RWPE1 (cell line): ENCODE measurements at regions not wholly inside any gene's neighbourhood (a gene's known extent, or its start where the extent isn't known, plus 50 kb on each side); places are given as distances from the start of the nearest gene placed in this dataset.

Experiments
- CTCF ChIA-PET: fragments of 350-600 bp; sonication (Branson Sonifier 250); formaldehyde crosslinking; extraction: SDS; loops from one replicate; lab custom pipeline; 2021; lab: Yijun Ruan, JAX
- POLR2A ChIA-PET: fragments of 400-600 bp; formaldehyde crosslinking; extraction: SDS; loops from one replicate; lab custom pipeline; 2020; ENCODE audit warnings: antibody characterized with exemption; ENCODE audit not compliant: low non-redundant PET; lab: Yijun Ruan, JAX
- DNase-seq: peaks from one replicate; pipeline ENCODE4 v3.0.0; 2012; ENCODE audit warnings: low spot score
- H3K27ac ChIP-seq: fragments of 450-650 bp; 2 replicates; pipeline ENCODE4 v1.5.1; 2017
- CTCF ChIP-seq: fragments of 450-650 bp; conservative IDR thresholded peaks from 2 replicates; pipeline ENCODE4 v1.5.1; 2017; ENCODE audit warnings: low read depth, mild to moderate bottlenecking

- POLR2A ChIA-PET = no interaction called here
- no peak overlapping the region for H3K27ac ChIP-seq
- no peak for DNase-seq
- CTCF ChIA-PET = no interaction called here
- no peak for TF ChIP-seq CTCF
Observed at GRCh38 chr21:16311229-16311628, 581.4 kb downstream of the USP25 start.

DNA sequence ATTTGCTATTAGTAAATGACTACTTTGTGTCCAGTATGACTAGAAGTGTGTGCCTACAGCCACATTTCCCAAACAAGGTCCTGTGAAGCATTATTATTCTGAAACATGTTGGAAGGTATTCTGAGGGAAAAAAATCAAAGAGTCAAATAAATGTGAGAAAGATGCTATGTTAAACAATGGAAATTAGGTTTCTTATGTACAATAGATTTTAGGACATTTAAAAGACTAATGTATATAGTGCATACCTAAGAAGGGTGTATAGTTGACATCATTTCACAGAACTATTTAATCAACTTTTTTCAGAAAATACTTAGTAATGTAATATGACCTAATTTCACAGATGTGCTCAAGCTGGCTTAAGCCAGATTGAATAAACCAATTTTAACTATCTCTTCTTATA lies 582.5 kb downstream of the USP25 start:
- POLR2A ChIA-PET = no interaction called here
- H3K27ac ChIP-seq = no peak overlapping the region
- no peak for DNase-seq
- no peak for TF ChIP-seq CTCF
- CTCF ChIA-PET = no interaction called here

GRCh38 chr21:16315223-16315622 lies 585.4 kb downstream of the USP25 start:
- no peak for TF ChIP-seq CTCF
- ChIA-PET POLR2A (no interaction called here), CTCF (no interaction called here)
- DNase-seq = no peak
- no peak overlapping the region for H3K27ac ChIP-seq

DNA sequence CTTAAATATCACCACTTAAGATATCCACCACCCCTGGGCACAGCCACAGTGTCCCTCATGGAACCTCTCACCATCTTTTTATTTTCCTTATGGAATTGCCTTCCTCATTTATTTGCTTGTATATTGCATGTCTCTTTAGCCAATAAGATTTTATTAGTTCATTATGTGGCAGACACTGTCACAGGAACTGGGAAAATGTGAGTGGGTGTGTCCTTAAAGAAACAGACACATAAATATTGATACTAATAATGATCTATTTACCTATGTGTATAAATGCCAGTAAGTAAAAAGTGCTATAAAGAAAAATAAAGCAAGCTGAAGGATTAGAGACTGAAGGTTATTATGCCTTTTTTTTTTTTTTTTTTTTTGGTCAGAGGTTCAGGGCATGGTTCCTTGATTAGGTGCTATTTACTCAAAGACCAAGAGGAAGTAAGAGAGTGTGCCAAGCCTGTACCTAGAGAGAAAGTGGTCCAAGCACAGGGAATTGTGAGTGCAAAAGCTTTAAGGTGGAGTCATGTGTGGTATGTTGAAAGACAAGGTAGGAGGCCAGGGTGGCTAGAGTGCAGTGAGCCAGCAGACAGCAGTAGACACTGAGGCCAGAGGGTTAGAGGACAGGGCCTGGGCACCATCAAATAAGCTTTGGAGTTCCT lies 589.0 kb downstream of the USP25 start:
- TF ChIP-seq CTCF = no peak
- DNase-seq = no peak
- POLR2A ChIA-PET = no interaction called here
- CTCF ChIA-PET = no interaction called here
- no peak overlapping the region for H3K27ac ChIP-seq

GRCh38 chr21:16320110-16320509 lies 590.3 kb downstream of the USP25 start:
- ChIA-PET CTCF (interaction anchor here (0.6 kb wide), 1 partner anchor 22 kb away, joined by 8 read pairs; no protein-coding TSS in a partner anchor), POLR2A (no interaction called here)
- H3K27ac ChIP-seq = no peak overlapping the region
- TF ChIP-seq CTCF = no peak
- DNase-seq = no peak

DNA sequence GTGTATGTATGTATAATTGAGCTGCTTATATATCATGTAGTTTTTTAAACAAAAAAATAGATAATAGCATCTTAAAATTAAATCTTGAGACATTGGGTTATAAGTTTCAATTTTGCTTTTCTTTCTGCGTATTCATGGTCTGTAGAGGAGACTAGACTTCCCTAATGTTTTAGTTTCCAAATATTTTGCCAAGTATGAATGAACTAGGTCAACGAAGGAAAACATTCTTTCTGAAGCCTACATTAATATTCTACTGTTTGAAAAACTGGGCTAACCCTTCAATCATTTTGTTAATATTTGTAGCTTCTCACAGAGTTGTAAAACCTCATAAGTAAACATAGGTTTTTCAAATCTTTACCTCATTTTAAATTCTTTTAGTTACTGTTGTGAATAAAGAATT lies 592.7 kb downstream of the USP25 start:
- ChIA-PET POLR2A (no interaction called here), CTCF (interaction anchor here (0.6 to 0.7 kb wide), 3 partner anchors 9 to 662 kb away, joined by 3 read pairs; no protein-coding TSS in a partner anchor)
- H3K27ac ChIP-seq = no peak overlapping the region
- TF ChIP-seq CTCF = no peak
- DNase-seq = no peak

DNA sequence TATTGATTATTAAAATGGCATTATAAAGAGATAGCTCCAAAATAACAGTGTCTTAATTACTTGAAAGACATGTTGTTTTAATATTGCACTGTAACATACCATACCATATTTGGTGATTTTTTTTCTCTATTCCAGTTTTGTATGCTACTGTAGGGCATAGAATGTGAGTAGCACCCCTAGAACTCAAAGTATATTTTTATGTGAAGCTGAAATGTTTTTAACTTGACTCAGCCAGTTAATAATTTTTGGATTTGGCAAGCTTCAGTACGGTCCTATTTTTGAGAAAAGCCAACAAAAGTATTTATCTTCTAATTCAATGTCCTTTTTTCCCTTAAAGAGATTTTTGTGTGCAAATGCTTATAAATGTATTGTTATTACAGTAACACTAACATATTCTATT lies 593.8 kb downstream of the USP25 start:
- ChIA-PET CTCF (no interaction called here), POLR2A (no interaction called here)
- DNase-seq = no peak
- TF ChIP-seq CTCF = no peak
- no peak overlapping the region for H3K27ac ChIP-seq
